Glomerular endothelial cell (primary cell): ENCODE measurements at regions not wholly inside any gene's neighbourhood (a gene's known extent, or its start where the extent isn't known, plus 50 kb on each side); places are given as distances from the start of the nearest gene placed in this dataset.
"Not testable (repeated sequence)": the region's sequence is repeated elsewhere in the genome, so short reads cannot be mapped to it uniquely, and the experiment has no call there.

Experiments
- DNase-seq: peaks from one replicate; pipeline ENCODE4 v3.0.0-alpha.2; 2011; ENCODE audit warnings: low read depth, low spot score; ENCODE audit errors: extremely low read depth

DNA sequence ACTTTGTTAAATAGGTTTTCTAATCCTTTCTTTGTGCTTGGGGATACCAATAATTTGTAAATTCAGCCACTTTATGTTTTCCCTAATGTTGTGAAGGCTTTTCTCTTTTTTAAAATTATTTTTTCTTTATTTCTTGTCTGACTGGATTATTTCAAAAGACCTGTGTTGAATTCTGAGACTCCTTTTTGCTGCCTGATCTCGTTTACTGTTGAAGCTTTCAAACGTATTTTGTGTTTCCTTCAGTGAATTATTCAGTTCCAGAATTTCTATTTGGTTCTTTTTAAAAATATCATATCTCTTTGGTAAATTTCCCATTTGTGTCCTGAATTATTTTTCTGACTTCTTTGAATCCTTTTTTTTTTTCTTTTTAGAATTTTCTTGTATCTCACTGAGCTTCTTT is 241.6 kb downstream of the LRIG3 start:
- no peak for DNase-seq

DNA sequence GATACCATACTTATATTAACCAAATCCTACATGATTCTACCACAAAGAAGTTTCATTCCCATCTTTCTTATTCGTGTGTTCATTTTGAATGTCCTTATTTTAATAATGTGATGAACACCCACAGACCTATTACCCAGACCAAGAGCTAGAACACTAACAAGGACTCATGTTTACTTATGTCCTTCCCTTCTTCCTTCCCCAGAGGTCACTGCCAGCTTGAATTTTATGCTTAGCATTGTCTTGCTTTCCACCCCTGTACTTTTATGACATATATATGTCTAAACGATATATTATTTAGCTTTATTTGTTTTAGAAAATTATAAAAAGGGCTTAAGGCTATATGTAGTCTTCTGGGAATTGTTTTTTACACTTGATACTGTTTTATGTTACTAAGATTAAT is 238.6 kb downstream of the LRIG3 start:
- DNase-seq = no peak

DNA sequence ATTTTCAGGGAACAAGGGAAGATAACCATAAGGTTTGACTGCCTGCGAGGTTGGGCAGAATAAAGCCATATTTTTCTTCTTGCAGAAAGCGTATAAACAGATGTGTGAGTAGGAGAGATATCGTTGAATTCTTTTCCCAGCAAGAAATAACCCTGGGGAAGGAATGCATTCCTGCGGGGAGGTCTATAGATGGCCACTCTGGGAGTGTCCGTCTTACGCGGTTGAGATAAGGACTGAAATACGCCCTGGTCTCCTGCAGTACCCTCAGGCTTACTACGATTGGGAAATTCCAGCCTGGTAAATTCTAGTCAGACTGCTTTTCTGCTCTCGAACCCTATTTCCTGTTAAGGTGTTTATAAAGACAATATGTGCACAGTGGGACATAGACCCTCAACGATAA is 225.0 kb downstream of the LRIG3 start:
- DNase-seq = no peak

DNA sequence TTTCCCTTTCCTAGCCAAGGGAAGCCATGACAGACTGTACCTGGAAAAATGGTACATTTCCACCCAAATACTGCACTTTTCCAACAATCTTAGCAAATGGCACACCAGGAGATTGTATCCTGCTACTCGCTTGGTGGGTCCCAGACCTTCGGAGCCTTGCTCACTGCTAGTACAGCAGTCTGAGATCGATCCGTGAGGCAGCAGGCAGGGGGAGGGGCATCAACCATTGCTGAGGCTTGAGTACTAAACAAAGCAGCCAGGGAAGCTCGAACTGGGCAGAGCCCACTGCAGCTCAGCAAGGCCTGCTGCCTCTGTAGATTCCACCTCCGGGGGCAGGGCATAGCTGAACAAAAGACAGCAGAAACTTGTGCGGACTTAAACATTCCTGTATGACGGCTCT is 218.8 kb downstream of the LRIG3 start:
- no peak for DNase-seq

DNA sequence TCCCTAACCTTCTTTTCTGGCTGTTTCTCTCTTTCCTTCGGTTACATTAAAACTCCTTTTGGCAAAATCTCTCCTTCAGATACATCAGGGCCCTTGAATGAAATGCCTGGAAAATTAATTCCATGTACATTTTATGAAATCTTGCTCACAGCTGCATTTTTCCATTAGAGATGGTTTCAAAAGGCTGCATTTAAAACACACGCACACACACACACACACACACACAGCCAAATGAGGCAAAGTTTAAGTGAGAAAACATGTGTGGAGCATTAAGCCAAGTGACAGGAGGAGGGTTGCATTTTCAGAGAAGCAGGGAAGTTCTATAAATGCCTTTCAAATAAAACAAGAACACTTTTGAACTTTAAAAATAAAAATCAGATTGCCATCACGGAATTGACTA is 216.4 kb downstream of the LRIG3 start:
- no peak for DNase-seq

DNA sequence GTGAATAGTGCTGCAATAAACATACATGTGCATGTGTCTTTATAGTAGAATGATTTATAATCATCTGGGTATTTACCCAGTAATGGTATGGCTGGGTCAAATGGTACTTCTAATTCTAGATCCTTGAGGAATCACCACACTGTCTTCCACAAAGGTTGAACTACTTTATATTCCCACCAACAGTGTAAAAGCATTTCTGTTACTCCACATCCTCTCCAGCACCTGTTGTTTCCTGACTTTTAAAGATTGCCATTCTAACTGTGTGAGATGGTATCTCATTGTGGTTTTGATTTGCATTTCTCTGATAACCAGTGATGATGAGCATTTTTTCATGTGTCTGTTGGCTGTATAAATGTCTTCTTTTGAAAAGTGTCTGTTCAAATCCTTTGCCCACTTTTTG is 215.5 kb downstream of the LRIG3 start:
- not testable (repeated sequence) for DNase-seq

DNA sequence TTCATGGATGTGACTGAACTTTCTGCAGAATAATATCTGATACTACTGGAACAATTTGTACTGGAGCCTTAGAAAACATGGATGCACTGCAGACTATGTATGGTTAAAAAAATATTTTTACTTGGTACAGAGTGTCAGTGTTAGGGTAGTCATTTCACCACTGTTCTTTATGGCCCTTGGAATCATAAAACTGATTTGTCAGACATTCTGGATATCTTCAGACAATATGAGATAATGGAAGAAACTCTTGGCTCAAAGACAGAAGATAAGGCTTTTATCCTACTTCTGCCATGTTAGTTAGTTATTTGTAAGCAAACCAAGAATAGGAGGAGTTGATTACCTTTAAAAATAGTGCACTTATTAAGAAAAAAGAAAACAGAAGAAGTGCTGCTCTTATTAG is 209.4 kb downstream of the LRIG3 start:
- no peak for DNase-seq

DNA sequence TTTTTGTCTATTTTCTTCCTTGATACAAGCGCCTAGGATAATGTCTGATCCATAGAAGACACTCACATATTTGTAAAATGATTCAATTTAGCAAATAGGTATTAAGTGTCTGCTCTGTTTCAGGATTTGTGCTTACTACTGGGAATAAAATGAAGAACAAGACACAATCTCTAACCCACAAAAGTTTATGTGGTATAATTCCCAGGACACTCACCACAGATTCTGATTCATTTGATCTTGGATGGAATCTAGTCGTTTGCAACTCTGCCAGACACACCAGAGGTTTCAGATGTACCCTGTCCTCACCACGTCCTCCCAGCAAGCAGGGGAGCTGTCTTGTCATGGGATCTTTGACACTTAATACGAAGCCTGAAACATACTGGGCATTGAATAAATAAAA is 208.3 kb downstream of the LRIG3 start:
- no peak for DNase-seq

DNA sequence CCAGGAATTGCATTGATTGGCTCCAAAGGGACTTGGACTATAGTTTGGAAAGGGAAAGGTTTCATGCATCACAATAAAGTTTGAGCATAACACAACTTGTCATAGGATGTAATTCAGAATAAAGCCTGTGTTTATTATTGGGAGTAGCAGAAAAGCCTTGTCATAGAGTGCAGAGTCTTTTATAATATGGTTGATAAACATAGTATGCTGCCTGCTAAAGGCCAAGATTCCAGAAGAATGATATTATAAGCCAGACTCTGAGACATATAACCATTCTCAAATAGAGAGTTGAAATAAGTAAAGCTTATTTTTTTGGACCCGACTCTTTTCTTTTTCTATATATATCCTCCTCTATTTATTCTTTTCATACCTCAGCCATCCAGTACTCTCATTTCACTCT is 207.3 kb downstream of the LRIG3 start:
- DNase-seq = no peak

DNA sequence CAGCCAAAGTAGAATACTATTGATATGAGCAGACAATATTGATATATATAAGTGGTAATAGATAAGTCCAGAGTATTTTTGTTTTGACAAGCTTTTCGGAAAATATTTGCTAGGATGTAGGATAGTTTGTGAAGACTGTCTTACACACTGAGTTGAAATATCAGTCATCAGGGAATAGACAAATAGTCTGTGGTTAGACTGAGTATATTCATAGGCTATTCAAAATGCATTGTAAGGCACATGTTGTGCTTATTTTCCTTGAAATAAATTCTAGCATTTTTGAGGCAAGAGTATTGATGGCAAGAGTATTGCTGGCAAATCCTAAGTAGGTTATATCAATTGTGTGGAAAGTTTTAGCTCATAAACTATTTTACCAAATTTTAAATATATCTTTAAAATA is 201.1 kb downstream of the LRIG3 start:
- no peak for DNase-seq

DNA sequence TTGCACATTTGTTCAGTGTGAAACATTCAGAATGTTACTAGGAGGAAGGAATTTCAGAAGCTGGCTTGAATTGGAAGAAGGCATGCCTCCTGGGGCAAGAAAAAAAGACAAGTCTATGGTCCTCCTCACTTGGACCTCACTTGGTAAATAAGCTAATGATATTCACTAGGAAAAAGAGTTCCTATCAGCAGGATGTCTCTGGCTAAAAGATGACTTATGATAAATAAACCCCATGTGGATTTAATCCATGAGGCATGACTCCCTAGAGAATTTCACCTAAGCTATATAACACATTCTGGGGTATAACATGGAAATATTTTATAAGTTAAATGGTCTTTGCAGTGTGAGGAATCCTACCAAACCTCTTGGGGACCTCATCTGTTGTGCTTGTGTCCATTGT is 199.9 kb downstream of the LRIG3 start:
- no peak for DNase-seq

DNA sequence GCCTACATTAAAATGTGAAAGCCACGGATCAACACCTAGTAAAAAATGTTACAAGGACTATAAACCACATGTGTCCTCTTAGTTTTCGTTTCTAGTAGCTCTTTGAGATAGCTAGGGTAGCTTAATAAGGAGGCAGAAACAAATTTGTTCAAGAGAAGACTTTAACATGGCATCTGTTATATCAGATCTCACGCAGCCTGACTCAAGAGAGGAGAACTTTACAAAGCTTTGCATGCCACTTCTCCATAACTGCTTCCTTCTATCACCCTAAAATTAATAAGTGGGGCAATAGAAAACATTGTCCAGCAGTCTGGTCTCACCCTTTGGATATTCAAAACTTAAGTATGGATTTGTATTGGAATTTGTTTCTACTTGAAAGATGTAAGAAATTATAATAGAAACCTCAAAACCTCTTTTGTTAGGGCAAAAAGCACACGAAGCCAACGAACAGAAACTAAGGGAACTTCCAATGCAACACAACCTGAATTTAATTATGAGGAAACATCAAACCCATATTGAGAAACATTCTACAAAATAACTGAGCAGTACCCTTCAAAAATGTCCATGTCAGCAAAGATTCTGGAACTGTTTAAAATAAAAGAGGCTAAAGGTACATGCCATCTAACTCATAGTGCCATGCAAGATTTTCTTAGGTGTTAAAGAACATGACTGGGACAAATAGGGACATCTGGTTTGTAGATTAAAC is 194.8 kb downstream of the LRIG3 start:
- DNase-seq = no peak

DNA sequence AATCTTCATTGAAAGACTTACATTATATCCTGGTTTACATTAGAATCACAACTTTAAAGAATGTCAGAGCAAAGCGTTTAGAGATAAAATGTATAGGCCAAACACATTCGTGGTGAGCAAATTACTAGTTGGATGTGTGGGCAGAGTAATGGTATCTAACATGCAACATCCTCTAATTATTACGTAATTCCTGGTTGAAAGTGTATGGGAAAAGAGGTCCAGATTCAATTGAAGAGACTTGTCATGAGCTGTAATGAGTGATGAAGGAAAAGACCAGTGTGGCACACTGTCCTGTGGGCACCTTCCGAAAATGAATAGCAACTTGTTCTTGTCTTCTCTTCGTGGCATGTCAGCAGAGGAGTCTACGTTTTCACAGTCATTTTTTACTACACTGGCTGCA is 192.8 kb downstream of the LRIG3 start:
- DNase-seq = no peak

DNA sequence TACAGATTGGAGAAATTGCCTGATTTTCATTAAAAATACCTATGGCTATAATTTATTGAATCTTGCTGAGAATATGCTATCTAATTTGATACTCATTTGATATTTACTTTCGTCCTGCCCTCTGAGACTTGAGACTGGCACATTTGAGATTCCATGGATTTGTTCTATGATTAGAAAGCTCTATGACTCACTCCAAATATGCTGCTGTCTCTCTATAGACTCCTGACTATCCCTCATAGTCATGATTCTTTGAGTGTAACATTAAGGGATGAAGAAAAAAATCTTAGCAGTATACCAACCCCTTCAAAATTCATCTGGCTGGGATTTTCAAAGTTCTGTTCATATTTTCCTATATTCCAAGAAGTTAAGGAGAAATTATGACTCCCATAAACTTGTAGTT is 191.9 kb downstream of the LRIG3 start:
- DNase-seq = no peak

DNA sequence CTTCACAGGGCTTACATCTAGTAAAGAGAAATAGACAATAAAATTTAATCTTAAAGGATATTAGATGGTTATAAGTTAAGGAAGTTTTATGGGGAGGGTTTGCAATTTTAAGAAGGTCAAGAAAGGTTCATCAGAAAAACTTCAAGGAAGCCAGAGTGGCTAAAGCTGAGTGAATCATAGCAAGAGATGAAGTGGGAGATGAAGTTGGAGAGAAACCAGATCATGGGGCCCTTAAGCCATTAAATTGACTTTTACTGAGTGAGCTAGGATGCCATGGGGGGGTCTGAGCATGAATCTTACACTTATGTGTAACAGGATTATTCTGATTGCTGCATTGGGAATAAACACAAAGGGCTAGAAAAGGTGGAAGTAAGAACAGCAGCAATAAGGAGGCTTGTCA is 189.2 kb downstream of the LRIG3 start:
- no peak for DNase-seq

DNA sequence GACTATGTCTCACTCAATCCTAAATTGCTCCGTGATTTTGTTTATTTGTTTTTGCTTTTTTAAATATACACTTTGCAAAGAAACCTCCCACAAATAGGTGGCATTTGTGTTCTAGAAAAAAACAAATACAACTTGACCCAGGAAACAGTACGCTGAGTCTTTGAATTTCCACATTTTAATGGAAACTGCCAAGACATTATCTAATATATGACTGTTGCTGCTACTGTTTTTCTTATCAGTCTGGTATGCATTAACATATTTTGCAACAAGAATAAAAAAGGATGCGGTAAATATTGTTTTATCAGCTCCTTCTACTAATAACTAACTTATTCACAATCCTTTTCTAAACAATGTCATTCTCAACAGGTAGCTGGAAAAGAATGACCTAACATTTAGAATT is 187.4 kb downstream of the LRIG3 start:
- DNase-seq = no peak

DNA sequence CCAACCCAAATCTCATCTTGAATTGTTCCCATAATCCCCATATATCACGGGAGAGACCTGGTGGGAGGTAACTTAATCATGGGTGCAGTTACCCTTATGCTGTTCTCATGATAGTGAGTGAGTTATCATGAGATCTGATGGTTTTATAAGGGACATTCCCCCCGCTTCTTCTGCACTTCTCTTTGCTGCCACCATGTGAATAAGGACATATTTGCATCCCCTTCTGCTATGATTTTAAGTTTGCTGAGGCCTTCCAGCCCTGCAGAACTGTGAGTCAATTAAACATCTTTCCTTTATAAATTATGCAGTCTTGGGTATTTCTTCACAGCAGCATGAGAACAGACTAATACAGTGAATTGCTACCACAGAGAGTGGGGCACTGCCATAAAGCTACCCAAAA is 179.1 kb downstream of the LRIG3 start:
- DNase-seq = no peak

DNA sequence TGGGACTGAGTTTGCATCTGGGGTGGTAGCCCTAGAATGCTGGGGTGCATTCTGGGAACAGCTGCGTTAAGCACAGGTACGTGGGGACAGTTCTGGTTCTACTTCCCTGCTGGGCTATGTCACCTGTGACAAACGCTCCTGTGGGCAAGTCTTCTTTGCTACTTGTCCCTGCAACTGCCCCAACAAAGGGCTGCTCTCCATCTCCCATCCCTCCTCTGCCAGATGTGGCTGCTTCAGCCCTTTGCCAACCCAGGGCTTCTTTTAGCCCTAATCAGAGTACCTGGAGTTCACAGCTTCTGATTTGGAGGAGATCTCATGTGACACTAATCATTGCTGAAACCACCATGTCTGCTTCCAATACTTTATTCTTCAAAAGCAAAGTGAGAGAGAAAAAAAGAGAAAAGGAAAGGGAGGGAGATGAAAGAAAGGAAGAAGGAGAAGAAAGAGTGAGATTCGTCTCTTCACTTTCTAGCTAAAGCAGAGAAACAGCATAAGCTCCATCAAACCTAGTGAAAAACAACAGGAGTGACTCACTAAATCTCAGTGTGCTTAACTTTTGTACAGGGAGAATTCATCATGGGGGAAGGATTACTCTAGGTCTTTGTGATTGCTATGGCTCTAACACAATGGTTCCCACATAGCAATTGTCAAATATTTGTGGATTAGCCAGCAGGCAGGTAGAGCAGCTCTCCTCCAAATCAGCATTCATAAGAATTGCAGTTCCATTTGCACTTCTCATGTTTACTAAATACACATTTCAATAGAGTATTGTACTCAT is 174.8 kb downstream of the LRIG3 start:
- no peak for DNase-seq

DNA sequence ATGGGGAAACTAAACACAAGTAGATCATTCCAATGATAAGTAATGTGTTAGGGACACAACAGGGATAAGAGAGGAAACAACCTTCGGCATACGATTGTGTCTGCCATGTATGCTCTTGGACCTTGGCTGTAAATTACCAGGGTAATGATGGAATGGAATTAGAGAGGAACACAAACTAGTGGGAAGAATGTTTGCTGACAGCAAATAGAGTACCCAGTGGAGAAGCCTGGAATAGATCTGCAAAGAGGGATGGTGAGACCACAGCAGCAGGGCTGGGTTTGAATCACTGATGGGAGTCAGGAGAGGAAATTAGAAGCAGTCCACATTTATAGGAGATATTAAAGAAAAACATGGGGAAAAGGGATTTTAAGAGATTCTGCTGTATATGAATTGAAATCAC is 172.8 kb downstream of the LRIG3 start:
- no peak for DNase-seq

DNA sequence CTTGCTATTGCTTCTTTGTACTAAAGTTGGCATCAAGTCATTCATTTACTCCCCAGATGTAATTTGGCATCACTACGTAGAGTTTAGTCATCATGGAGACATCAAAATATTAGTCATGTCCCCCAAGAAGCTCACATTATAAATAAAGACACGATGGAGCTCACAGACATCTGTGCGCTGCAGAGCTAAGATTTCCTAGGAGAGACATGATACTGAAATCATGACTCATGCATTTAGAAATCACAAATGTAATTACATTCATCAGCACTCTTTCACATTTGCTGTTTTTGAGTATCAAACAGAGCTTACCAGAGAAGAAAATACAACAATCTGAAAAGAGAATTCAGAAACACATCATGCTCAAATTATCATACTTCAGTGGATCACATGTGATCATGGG is 169.8 kb downstream of the LRIG3 start:
- DNase-seq = no peak

DNA sequence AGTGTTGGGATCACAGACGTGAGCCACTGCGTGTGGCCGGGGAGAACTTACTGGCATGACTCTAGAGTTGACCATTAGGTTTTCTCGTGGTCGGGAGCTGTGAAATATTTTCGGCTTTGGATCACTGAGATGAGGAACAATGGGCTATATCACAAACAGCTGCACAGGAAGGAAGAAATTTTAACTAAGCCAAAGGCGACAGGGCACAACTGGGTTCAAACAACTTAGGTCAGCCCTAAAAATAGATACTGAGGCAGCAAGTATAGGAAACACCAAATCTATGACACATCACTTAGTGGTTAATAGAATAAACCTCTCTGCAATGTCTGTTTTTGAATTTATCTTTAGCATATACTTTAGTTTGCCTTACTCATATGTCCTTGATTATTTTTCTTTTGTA is 162.9 kb downstream of the LRIG3 start:
- peak; percentile 78 for DNase-seq

DNA sequence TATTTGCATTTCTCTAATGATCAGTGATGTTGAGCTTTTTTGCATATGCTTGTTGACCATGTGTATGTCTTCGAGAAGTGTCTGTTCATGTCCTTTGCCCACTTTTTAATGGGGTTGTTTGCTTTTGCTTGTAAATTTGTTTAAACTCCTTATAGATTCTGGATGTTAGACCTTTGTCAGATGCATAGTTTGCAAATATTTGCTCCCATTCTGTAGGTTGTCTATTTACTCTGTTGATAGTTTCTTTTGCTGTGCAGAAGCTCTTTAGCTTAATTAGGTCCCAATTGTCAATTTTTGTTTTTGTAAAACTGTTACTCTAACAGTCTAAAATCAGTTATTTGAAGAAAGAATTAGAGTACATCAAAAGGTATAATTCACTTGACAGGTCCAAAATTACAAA is 160.6 kb downstream of the LRIG3 start:
- not testable (repeated sequence) for DNase-seq

DNA sequence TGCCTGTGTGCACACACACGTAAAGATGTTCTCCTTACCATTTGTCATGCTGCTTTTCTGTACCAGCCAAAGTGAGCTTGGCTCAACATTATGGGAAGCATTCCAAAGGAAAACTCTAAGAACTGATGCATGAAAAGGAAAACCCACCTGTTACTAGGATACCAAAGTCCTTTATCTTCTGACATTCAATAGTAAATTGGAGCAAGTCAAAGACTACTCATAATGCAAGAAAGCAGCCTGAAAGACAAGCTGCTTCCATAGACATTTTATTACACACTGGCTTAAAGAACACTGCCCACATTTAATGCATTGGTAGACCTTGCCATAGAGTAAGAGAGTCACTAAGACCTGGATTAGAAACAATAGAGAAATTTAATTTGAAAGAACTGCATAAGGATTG is 159.0 kb downstream of the LRIG3 start:
- DNase-seq = no peak
